ENCODE measurements at regions not wholly inside any gene's neighbourhood (a gene's known extent, or its start where the extent isn't known, plus 50 kb on each side); places are given as distances from the start of the nearest gene placed in this dataset.

DNA sequence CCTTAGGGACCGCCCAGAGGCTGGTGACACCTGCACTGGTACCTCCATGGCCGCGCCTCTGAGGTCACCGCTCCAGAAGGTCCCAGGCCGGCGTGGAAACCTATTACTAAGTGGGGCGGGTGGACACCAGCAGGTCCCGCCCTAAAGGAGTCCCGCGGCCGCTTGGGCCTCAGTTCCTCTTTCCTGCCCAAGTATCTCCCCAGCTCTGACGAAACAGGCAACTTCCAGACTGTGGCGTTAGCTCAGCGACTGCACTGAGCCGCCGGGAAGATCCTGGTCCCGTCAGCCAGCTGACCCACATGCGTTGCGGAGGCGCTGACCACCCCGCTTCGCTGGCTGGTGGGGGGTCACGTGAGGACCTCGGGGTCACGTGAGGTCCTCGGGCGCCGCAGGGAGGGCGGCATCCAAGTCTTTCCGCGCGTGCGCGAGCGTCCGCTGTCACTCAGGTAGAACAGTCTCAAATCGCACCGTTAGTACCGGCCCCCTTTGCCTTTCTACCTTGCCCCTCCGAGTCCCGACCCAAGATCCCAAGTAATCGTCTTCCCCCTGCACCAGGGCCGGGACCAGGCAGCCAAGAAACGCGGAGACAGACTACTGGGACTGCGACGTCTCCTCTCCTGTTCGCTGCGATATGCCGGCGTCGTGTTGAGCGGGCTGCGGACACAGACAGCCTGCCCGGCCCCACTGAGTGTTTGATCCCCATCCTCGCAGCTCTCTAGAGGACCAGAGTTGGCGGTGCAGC lies 53.7 kb upstream of the KDM4C start:
- peak overlapping the region; percentile 93 for H3K4me3 Mint-ChIP-seq
- DNase-seq (ENCODE audit: low spot score), result peak; percentile 89
- peak; percentile 92 to 93 for ATAC-seq
- H3K4me1 Mint-ChIP-seq (ENCODE audit: low read depth in 2 of 2), result peaks cover 11 to 13% of the 10 kb centered on the region in 2 donors
- no peaks in the 10 kb centered on the region for H3K27me3 Mint-ChIP-seq
- H3K9me3 Mint-ChIP-seq, result no peaks in the 10 kb centered on the region
- H3K27ac Mint-ChIP-seq, result peak overlapping the region; percentile 87 to 92
- H3K36me3 Mint-ChIP-seq, result no peaks in the 10 kb centered on the region

GRCh38 chr9:6702707-6703106 lies 55.1 kb upstream of the KDM4C start:
- Mint-ChIP-seq H3K4me3 (peak overlapping the region; percentile 93), H3K4me1 (ENCODE audit: low read depth in 2 of 2) (peaks cover 11 to 13% of the 10 kb centered on the region in 2 donors), H3K9me3 (no peaks in the 10 kb centered on the region), H3K36me3 (no peaks in the 10 kb centered on the region), H3K27me3 (no peaks in the 10 kb centered on the region), H3K27ac (peak overlapping the region; percentile 87 to 92)
- no peak for DNase-seq (ENCODE audit: low spot score)
- no peak for ATAC-seq

GRCh38 chr9:6696178-6696577 lies 50.6 kb upstream of the GLDC start:
- Mint-ChIP-seq H3K4me3 (no peak overlapping the region), H3K4me1 (ENCODE audit: low read depth in 2 of 2) (no peaks in the 10 kb centered on the region), H3K27ac (no peak overlapping the region), H3K36me3 (no peaks in the 10 kb centered on the region), H3K9me3 (no peaks in the 10 kb centered on the region), H3K27me3 (no peaks in the 10 kb centered on the region)
- ATAC-seq, result no peak
- DNase-seq (ENCODE audit: low spot score), result no peak

GRCh38 chr9:6695121-6695814 lies 49.7 kb upstream of the GLDC start:
- DNase-seq (ENCODE audit: low spot score) (no peak), ATAC-seq (no peak)
- Mint-ChIP-seq H3K27ac (no peak overlapping the region), H3K9me3 (no peaks in the 10 kb centered on the region), H3K36me3 (no peaks in the 10 kb centered on the region), H3K4me3 (no peak overlapping the region), H3K27me3 (no peaks in the 10 kb centered on the region), H3K4me1 (ENCODE audit: low read depth in 2 of 2) (no peaks in the 10 kb centered on the region)
